Immature natural killer cell (primary cell): ENCODE measurements at regions not wholly inside any gene's neighbourhood (a gene's known extent, or its start where the extent isn't known, plus 50 kb on each side); places are given as distances from the start of the nearest gene placed in this dataset.
"Not testable (repeated sequence)": the region's sequence is repeated elsewhere in the genome, so short reads cannot be mapped to it uniquely, and the experiment has no call there.

ENCODE experiments used
- DNase-seq, 3 donors: peaks; one replicate each; pipeline ENCODE4 v3.0.0; 2022; ENCODE audit warnings: mixed read lengths in 1 of 3
- H3K27ac Mint-ChIP-seq, 6 donors: one replicate each; pipeline ENCODE4 v1.8.0; 2020; ENCODE audit warnings: mixed read lengths in 6 of 6, mild to moderate bottlenecking in 5 of 6, inconsistent platforms in 4 of 6, moderate library complexity in 3 of 6
- H3K27me3 Mint-ChIP-seq, 3 donors: one replicate each; pipeline ENCODE4 v1.8.0; 2020 to 2021; ENCODE audit warnings: low read depth in 3 of 3, mild to moderate bottlenecking in 3 of 3, mixed read lengths in 3 of 3, moderate library complexity in 3 of 3, inconsistent platforms in 1 of 3
- H3K36me3 Mint-ChIP-seq, 3 donors: one replicate each; pipeline ENCODE4 v1.8.0; 2020; ENCODE audit warnings: mixed read lengths in 3 of 3, inconsistent platforms in 2 of 3, mild to moderate bottlenecking in 2 of 3
- H3K4me1 Mint-ChIP-seq, 2 donors: one replicate each; pipeline ENCODE4 v1.8.0; 2020; ENCODE audit warnings: inconsistent platforms in 2 of 2, mild to moderate bottlenecking in 2 of 2, mixed read lengths in 2 of 2, moderate library complexity in 1 of 2
- H3K4me3 Mint-ChIP-seq, 5 donors: one replicate each; pipeline ENCODE4 v1.8.0; 2020; ENCODE audit warnings: mild to moderate bottlenecking in 5 of 5, mixed read lengths in 5 of 5, inconsistent platforms in 3 of 5, moderate library complexity in 3 of 5
- H3K9me3 Mint-ChIP-seq, 6 donors: one replicate each; pipeline ENCODE4 v1.8.0; 2020; ENCODE audit warnings: mild to moderate bottlenecking in 6 of 6, mixed read lengths in 6 of 6, inconsistent platforms in 4 of 6, moderate library complexity in 3 of 6

DNA sequence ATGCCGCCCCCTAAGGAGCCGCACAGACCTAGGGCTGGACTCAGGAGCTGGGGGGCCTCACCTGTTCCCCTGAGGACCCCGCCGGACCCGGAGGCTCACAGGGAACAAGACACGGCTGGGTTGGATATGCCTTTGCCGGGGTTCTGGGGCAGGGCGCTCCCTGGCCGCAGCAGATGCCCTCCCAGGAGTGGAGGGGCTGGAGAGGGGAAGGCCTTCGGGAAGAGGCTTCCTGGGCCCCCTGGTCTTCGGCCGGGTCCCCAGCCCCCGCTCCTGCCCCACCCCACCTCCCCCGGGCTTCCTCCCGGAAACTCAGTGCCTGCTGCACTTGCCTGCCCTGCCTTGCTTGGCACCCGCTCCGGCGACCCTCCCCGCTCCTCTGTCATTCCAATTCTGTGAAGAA, 91.6 kb downstream of the LACC1 start:
- H3K36me3 Mint-ChIP-seq, H3K27ac Mint-ChIP-seq, H3K27me3 Mint-ChIP-seq, H3K4me3 Mint-ChIP-seq, H3K4me1 Mint-ChIP-seq, H3K9me3 Mint-ChIP-seq, DNase-seq: not testable (repeated sequence)

DNA sequence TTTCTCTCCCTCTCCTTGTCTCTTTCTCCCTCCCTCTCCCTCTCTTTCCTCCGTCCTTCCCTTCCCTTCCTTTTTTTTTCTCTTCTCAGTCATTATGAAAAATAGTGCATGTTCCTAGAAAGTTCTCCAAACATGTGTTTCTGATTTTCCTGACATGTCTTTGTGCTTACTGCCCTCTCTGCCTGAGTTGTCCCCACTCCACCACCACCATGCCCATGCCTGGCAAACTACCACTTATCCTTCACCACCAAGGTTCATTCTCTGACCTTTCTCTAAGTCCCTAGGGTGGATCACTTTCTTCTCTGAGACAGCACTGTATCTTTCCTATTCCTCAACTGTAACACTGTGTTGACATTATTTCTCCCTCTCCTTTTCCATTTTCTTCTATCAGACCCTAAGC, 98.2 kb downstream of the LACC1 start:
- H3K27ac Mint-ChIP-seq: no peak overlapping the region
- H3K4me3 Mint-ChIP-seq: peak overlapping the region in 1 of 5 donors; percentile 44
- H3K36me3 Mint-ChIP-seq: peaks cover 0 to 5% (median 4%) of the 10 kb centered on the region in 3 donors
- H3K4me1 Mint-ChIP-seq: no peaks in the 10 kb centered on the region
- H3K9me3 Mint-ChIP-seq: peaks cover 0 to 5% (median 0%) of the 10 kb centered on the region in 6 donors
- H3K27me3 Mint-ChIP-seq: peaks cover 2 to 7% (median 3%) of the 10 kb centered on the region in 3 donors
- DNase-seq: no peak

DNA sequence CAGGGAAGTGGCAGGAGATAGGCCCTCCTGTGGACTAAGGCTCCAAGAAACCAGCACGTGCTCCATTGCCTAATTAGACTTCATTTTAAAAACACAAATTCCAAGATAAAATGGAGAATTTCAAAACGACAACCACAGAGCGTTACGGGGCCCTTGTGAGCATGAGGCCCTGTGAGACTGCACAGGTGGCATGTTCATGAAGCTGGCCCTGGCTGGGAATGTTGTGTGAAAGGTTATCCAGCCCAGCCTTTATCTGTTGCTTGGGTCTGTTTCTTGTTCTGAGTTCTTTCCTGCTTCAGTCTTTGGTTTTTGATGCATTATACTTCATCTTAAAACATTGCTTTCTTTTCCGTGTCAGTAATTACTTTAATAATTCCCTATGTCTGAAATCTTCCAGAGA, 99.0 kb downstream of the LACC1 start:
- peaks cover 0 to 5% (median 0%) of the 10 kb centered on the region in 6 donors for H3K9me3 Mint-ChIP-seq
- no peak overlapping the region for H3K4me3 Mint-ChIP-seq
- no peaks in the 10 kb centered on the region for H3K4me1 Mint-ChIP-seq
- peaks cover 2 to 7% (median 3%) of the 10 kb centered on the region in 3 donors for H3K27me3 Mint-ChIP-seq
- no peak overlapping the region for H3K27ac Mint-ChIP-seq
- DNase-seq: no peak
- H3K36me3 Mint-ChIP-seq: peaks cover 0 to 5% (median 4%) of the 10 kb centered on the region in 3 donors

DNA sequence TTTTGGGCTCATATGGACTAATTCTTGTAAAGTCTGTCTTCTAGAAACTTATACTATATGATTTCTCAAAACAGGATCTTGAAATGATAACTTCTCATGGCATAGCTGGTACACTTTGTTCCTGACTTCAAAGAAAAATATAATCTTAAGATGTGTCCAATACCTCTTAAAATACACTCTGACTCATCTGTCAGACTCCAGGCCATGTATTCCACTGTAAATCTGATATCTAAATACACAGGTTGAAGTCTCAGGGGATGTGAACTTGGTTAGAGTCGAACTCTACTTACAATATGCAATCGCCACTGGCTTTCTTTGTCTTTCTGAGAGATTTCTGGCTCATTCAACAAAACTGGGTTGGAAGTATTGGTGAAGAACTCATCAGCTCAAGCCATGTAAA, 99.8 kb downstream of the LACC1 start:
- Mint-ChIP-seq H3K36me3 (peaks cover 0 to 5% (median 4%) of the 10 kb centered on the region in 3 donors), H3K4me1 (no peaks in the 10 kb centered on the region), H3K27ac (no peak overlapping the region), H3K9me3 (peaks cover 0 to 5% (median 0%) of the 10 kb centered on the region in 6 donors), H3K4me3 (no peak overlapping the region), H3K27me3 (peaks cover 2 to 7% (median 3%) of the 10 kb centered on the region in 3 donors)
- DNase-seq: no peak

DNA sequence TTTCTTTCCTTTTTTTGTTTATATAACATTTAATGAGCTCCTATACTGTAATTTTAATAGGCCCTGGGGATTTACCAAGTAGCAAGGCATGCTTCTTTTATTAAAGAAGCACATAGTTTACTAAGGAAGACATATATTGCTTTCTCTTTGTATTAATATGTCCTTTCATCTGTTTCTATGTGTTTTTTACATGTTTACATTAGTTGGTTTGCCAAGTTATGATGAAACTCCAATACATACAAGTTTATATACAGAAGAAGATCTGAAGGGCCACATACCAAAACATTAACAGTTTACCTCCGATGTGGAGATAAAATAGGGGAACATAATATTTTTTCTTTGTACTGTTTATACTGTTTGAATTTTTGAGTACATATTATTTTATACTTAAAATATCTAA, 100.9 kb downstream of the LACC1 start:
- Mint-ChIP-seq H3K4me3 (no peak overlapping the region), H3K4me1 (no peaks in the 10 kb centered on the region), H3K36me3 (peaks cover 0 to 5% (median 4%) of the 10 kb centered on the region in 3 donors), H3K9me3 (peaks cover 0 to 5% (median 0%) of the 10 kb centered on the region in 6 donors), H3K27ac (no peak overlapping the region), H3K27me3 (peaks cover 2 to 7% (median 3%) of the 10 kb centered on the region in 3 donors)
- DNase-seq: no peak

DNA sequence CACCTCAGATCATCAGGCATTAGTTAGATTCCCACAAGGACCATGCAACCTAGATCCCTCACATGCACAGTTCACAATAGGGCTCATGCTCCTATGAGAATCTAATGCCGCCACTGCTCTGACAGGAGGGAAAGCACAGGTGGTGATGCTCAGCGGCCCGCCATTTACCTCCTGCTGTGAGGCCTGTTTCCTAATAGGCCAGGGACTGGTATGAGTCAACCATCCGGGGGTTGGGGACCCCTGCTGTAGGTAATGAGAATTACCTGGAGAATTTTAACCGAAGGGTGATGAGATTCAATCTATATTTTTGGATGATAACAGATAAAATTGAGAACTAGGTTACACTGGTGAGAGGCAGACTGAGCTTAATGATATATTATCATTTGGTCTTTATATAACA, 101.4 kb downstream of the LACC1 start:
- Mint-ChIP-seq H3K36me3 (peaks cover 0 to 3% (median 3%) of the 10 kb centered on the region in 3 donors), H3K4me3 (no peak overlapping the region), H3K9me3 (peaks cover 0 to 3% (median 0%) of the 10 kb centered on the region in 6 donors), H3K27me3 (peaks cover 2 to 5% (median 3%) of the 10 kb centered on the region in 3 donors), H3K4me1 (no peaks in the 10 kb centered on the region), H3K27ac (no peak overlapping the region)
- DNase-seq: no peak

DNA sequence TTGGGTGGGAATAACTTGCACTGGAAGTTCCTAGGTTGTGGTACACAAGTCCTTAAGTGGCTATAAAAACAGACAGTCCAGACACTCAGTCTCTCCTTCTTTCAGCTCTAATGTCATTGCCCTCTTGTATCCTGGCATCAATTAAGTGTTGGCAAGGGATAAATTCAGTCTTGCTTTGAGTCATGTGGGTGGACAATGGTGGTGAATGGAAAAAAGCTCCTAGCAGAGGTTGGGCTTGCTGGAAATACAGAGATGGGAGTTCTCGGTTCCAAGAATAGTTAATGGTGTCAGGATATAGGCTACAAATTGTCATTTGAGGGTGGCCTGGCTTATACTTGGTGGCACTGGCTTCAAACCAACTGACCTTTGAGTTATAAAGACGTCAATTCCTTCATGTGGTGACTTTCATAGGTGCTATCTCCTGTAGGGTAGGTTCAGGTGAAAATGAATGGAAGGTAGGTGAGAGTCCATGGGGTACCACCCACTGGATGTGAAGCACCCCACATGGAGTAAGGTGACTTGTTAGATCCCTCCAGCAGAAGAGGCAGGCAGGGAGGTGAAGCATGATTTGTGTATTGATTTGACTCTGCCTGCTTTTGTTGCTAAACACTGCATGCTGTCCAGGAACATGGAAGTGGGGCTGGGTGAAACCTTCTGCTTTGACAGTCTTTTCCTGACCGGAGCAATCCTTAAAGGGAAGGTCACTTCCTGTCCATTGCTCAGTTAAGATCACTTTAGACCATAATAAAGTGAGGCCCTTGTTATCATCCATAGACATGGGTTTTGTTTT, 102.0 kb downstream of the LACC1 start:
- Mint-ChIP-seq H3K4me3 (no peak overlapping the region), H3K27ac (no peak overlapping the region), H3K4me1 (no peaks in the 10 kb centered on the region), H3K27me3 (peaks cover 2 to 3% (median 2%) of the 10 kb centered on the region in 3 donors), H3K36me3 (no peaks in the 10 kb centered on the region), H3K9me3 (no peaks in the 10 kb centered on the region)
- no peak for DNase-seq

DNA sequence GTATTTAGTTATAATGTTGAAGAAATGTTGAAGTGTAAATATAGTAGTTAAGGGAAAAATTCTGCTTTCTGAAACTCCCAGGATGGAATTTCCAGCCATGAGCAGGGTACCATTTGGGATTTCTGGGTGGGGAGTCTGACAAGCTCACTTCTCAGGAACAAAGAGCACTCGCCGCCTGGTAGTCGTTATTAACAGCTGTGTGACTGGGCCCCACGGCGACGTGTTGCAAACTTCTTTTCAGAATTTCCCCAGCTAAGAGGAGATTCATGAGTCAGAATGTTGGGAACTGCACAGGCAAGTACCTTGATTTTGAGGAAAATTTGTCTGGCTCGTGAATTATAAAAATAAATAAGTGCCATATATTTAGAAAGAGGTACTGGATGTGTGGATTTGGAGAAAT, 103.7 kb downstream of the LACC1 start:
- Mint-ChIP-seq H3K27me3 (peaks cover 2 to 5% (median 4%) of the 10 kb centered on the region in 3 donors), H3K9me3 (no peaks in the 10 kb centered on the region), H3K4me1 (no peaks in the 10 kb centered on the region), H3K27ac (no peak overlapping the region), H3K4me3 (no peak overlapping the region), H3K36me3 (no peaks in the 10 kb centered on the region)
- no peak for DNase-seq

DNA sequence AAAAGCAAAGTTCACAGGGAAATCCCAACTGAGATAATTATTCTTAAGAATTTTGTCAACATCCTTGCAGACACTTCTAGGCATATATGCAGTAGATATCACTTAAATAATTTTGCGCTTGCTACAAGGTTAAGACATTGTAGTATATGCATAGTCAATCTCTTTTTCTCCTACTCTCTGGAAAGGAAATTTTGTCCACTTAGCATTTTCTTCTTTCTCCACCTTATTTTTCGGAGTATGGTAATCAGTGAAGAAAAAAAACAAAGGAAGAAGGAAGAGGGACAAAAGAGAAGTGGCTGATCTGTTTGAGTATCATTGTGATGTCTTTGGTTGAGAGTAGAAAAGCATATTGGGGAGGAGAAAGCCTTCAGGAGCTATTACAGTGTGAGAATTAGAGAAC, 104.6 kb downstream of the LACC1 start:
- Mint-ChIP-seq H3K27me3 (peaks cover 2 to 4% (median 3%) of the 10 kb centered on the region in 3 donors), H3K27ac (no peak overlapping the region), H3K4me1 (no peaks in the 10 kb centered on the region), H3K9me3 (no peaks in the 10 kb centered on the region), H3K4me3 (no peak overlapping the region), H3K36me3 (no peaks in the 10 kb centered on the region)
- DNase-seq: no peak

DNA sequence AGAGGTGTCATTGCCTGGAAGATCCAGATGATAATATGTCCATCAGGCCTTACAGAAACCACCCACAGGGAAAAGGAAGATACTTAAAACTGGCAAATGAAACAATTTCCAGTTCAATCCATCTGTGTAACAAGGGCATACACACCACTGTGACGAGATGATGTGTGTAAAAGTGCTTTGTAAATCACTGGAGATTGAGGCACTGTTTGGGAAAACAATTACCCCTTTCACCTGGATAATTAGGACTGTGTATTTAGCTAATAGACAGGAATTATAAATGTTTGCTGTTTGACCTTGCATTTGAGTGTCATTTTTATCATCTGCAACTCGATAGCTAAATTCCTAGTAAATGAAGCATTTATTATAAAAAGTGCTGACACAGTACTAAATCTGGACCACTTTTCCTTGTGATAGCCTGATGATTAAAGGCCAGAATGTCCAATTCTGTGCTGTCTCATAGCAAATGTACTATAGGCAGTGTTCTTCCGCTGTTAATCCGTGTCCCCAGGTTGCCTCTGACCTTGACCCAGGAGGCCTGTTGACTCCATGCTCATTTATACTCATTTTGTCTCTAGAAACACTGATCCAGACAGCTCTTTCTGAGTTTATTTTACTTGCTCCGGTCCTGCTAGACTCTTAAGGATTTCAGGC, 105.8 kb downstream of the LACC1 start:
- no peak for DNase-seq
- Mint-ChIP-seq H3K27ac (no peak overlapping the region), H3K27me3 (peaks cover 0 to 3% (median 2%) of the 10 kb centered on the region in 3 donors), H3K4me3 (no peak overlapping the region), H3K4me1 (no peaks in the 10 kb centered on the region), H3K9me3 (no peaks in the 10 kb centered on the region), H3K36me3 (no peaks in the 10 kb centered on the region)

DNA sequence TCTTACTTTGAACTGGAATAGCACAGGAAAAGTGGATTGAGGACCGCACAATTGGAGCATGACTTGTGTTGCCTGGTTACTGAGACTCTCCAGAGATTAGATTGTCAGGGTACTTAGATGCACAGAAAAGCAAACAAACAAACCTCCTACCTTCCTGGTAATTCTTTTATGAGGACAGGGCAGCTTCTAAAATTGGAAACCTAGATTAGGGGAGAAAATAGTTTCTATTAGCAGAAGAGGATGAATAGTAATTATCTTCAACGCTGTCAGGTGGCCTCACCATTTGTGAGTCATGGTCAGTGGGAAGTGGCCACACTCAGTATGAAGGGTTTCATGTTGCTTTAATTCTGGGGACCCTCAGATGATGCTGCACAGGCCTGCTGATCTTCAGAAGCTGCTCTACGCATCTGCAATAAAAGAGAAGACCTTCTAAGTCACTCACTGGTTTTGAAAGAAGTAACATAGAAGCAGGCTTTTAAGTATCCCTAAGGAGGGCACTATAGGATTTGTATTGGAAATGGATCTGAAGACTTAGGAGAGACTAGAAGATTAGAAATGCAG, 106.8 kb downstream of the LACC1 start:
- DNase-seq: no peak
- Mint-ChIP-seq H3K27ac (no peak overlapping the region), H3K9me3 (no peaks in the 10 kb centered on the region), H3K27me3 (peaks cover 0 to 5% (median 2%) of the 10 kb centered on the region in 3 donors), H3K4me3 (no peak overlapping the region), H3K36me3 (no peaks in the 10 kb centered on the region), H3K4me1 (no peaks in the 10 kb centered on the region)

DNA sequence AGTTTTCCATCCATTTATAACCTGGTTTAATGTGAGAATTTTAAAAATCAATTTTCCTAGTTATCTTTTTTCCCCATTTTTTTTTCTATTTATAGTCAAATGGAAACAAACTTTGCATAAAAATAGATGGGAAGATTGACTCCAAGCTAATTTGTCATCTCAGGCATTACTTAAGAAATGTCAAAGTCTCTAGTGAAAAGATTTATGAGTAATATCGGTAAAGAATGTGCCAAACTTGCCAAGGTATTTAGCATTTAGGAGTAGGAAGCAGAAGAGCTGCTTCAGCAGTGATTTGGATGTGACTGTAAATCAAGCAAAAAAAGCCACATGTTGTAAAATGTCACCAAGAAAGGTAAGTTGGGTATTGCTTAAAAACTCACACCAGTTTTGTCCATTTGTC, 108.6 kb downstream of the LACC1 start:
- Mint-ChIP-seq H3K27me3 (peaks cover 5 to 9% (median 5%) of the 10 kb centered on the region in 3 donors), H3K4me1 (no peaks in the 10 kb centered on the region), H3K27ac (no peak overlapping the region), H3K4me3 (no peak overlapping the region), H3K36me3 (no peaks in the 10 kb centered on the region), H3K9me3 (no peaks in the 10 kb centered on the region)
- DNase-seq: no peak

DNA sequence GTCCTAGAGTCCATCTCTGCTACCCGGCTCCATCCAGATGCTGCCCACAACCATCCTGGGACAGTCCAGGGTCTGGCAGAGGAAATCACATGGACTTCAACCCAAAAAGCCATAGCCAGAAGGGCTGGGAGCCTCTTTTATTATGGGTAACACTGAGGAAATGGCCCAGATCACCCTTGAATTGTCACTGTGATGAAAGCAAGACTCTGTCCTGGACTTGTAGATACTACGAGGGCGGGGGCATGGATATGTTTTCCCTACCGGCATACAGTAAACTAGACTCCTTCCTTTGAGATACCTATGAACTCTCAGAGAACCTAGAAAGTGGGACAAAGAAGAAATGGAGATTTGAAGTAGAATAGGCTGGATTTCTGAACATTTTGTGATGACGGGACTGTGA, 110.3 kb downstream of the LACC1 start:
- Mint-ChIP-seq H3K27ac (no peak overlapping the region), H3K36me3 (no peaks in the 10 kb centered on the region), H3K27me3 (peaks cover 5 to 18% (median 5%) of the 10 kb centered on the region in 3 donors), H3K4me3 (no peak overlapping the region), H3K4me1 (no peaks in the 10 kb centered on the region), H3K9me3 (peaks cover 3 to 13% (median 6%) of the 10 kb centered on the region in 6 donors)
- DNase-seq: no peak

DNA sequence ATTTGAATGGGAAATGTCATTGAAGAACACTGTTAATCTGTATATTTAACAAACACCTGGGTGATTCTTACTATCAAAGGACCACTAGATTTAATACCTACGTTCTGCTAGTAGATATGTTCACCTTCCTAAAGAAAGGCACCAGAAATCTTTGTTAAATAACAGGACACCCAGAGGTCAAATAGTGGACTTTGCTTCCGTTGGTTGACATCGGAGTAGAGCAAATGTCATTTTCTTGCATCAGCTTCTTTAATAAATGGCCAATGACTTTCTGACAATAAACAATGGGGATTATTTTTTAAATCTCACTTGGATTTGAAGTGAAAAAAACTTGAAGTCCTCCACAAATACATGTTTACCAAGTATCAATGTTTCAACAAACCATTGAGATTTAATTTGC, 111.1 kb downstream of the LACC1 start:
- Mint-ChIP-seq H3K36me3 (no peaks in the 10 kb centered on the region), H3K27me3 (peaks cover 5 to 23% (median 5%) of the 10 kb centered on the region in 3 donors), H3K4me1 (no peaks in the 10 kb centered on the region), H3K9me3 (peaks cover 6 to 21% (median 14%) of the 10 kb centered on the region in 6 donors), H3K27ac (no peak overlapping the region), H3K4me3 (no peak overlapping the region)
- no peak for DNase-seq
